PC-3 (cell line): ENCODE measurements at regions not wholly inside any gene's neighbourhood (a gene's known extent, or its start where the extent isn't known, plus 50 kb on each side); places are given as distances from the start of the nearest gene placed in this dataset.

ENCODE experiments used
- ATAC-seq: fragments of 200-7000 bp; cut with Tn5 transposase; 2 replicates; pipeline ENCODE4 v1.9.1; 2020; ENCODE audit warnings: mild to moderate bottlenecking, moderate library complexity
- BruUV-seq: library from RNA; stranded (reverse); fragments of 400-500 nt; replicated peaks from 2 replicates; lab custom pipeline; 2021; lab: Mats Ljungman, UMichigan
- CTCF ChIA-PET: fragments of 300-600 bp; sonication (Branson Sonifier 250); formaldehyde crosslinking; loops from one replicate; lab custom pipeline; 2022; ENCODE audit warnings: antibody characterized with exemption; lab: Charles Lee
- POLR2A ChIA-PET: fragments of 300-600 bp; sonication (Branson Sonifier 250); formaldehyde crosslinking; loops from one replicate; lab custom pipeline; 2022; ENCODE audit warnings: antibody characterized with exemption; ENCODE audit not compliant: unreplicated experiment; lab: Charles Lee
- DNase-seq: peaks from one replicate; pipeline ENCODE4 v3.0.0-alpha.2; 2015
- H2AFZ ChIP-seq: fragments of 300-600 bp; sonication (generic); 2 replicates; pipeline ENCODE4 v1.6.0; 2016; ENCODE audit warnings: antibody characterized with exemption, low read length
- H3F3A ChIP-seq: fragments of 300-600 bp; sonication (generic); one replicate; pipeline ENCODE4 v1.6.0; 2017; ENCODE audit warnings: antibody characterized with exemption, low read length, control low read depth, mild to moderate bottlenecking; ENCODE audit not compliant: unreplicated experiment
- H3K27ac ChIP-seq: fragments of 300-600 bp; sonication (generic); 2 replicates; pipeline ENCODE4 v1.5.1; 2016; ENCODE audit warnings: mild to moderate bottlenecking, low read length
- H3K27me3 ChIP-seq: fragments of 300-600 bp; sonication (generic); 2 replicates; pipeline ENCODE4 v1.6.1; 2016; ENCODE audit warnings: low read length, mixed read lengths
- H3K36me3 ChIP-seq: fragments of 300-600 bp; sonication (generic); 2 replicates; pipeline ENCODE4 v1.6.1; 2016; ENCODE audit warnings: low read depth, mixed run types, low read length, mixed read lengths
- H3K4me1 ChIP-seq: fragments of 300-600 bp; sonication (generic); 2 replicates; pipeline ENCODE4 v1.5.1; 2016; ENCODE audit warnings: low read length; ENCODE audit not compliant: insufficient read depth
- H3K4me2 ChIP-seq: fragments of 300-600 bp; sonication (generic); 2 replicates; pipeline ENCODE4 v1.6.0; 2016; ENCODE audit warnings: low read length
- H3K4me3 ChIP-seq: fragments of 300-600 bp; sonication (generic); 2 replicates; pipeline ENCODE4 v1.5.1; 2016; ENCODE audit warnings: mild to moderate bottlenecking, low read length, mixed read lengths
- H3K79me2 ChIP-seq: fragments of 300-600 bp; sonication (generic); 2 replicates; pipeline ENCODE4 v1.6.1; 2017; ENCODE audit warnings: low read length, mixed read lengths
- H3K9ac ChIP-seq: fragments of 300-600 bp; sonication (generic); 2 replicates; pipeline ENCODE4 v1.6.0; 2016; ENCODE audit warnings: mild to moderate bottlenecking, low read length
- H3K9me2 ChIP-seq: fragments of 300-600 bp; sonication (generic); replicated peaks from 2 replicates; pipeline ENCODE4 v1.6.1; 2016; ENCODE audit warnings: mixed run types, low read length, mixed read lengths
- H3K9me3 ChIP-seq: fragments of 300-600 bp; sonication (generic); 2 replicates; pipeline ENCODE4 v1.6.1; 2016; ENCODE audit warnings: low read length, mixed read lengths
- H4K20me1 ChIP-seq: fragments of 300-600 bp; sonication (generic); 2 replicates; pipeline ENCODE4 v1.6.1; 2016; ENCODE audit warnings: low read length, mixed read lengths
- CTCF ChIP-seq: fragments of 300-600 bp; sonication (generic); conservative IDR thresholded peaks from 2 replicates; pipeline ENCODE4 v1.5.1; 2017; ENCODE audit warnings: antibody characterized with exemption, low read depth, mild to moderate bottlenecking, low read length
- EZH2 ChIP-seq: fragments of 300-600 bp; sonication (generic); IDR thresholded peaks from one replicate; pipeline ENCODE4 v1.6.1; 2017; ENCODE audit warnings: antibody characterized with exemption, mild to moderate bottlenecking, low read length; ENCODE audit not compliant: unreplicated experiment
- EZH2phosphoT487 ChIP-seq: fragments of 300-600 bp; sonication (generic); IDR thresholded peaks from 2 replicates; pipeline ENCODE4 v1.6.1; 2018; ENCODE audit warnings: mild to moderate bottlenecking, antibody characterized with exemption, low read length, borderline replicate concordance
- intact Hi-C: fragments of 100-400 bp; cut with micrococcal nuclease; formaldehyde crosslinking; loops from 2 replicates; pipeline ENCODE4 v1.9.0; 2023

- CTCF ChIA-PET: no interaction called here
- intact Hi-C loops: no loop called here
Observed at GRCh38 chr2:14234911-14235310, 397.6 kb upstream of the LRATD1 start.

GRCh38 chr2:14235667-14236066, 396.9 kb upstream of the LRATD1 start:
- no peak overlapping the region for H3K9ac ChIP-seq
- H3K9me3 ChIP-seq: no peaks in the 10 kb centered on the region
- H4K20me1 ChIP-seq: no peaks in the 10 kb centered on the region
- POLR2A ChIA-PET: no interaction called here
- H2AFZ ChIP-seq: no peak overlapping the region
- CTCF ChIA-PET: no interaction called here
- no TSS peak for BruUV-seq
- H3K9me2 ChIP-seq: no peaks in the 10 kb centered on the region
- H3K27ac ChIP-seq: no peak overlapping the region
- intact Hi-C loops: no loop called here
- no peak for DNase-seq
- no peak overlapping the region for H3K4me2 ChIP-seq
- no peaks in the 10 kb centered on the region for H3K4me1 ChIP-seq
- H3K36me3 ChIP-seq: no peaks in the 10 kb centered on the region
- H3K4me3 ChIP-seq: no peak overlapping the region
- no peaks in the 10 kb centered on the region for H3K79me2 ChIP-seq
- peaks cover 12% of the 10 kb centered on the region; the same call in 1 of the 2 replicates for H3K27me3 ChIP-seq
- H3F3A ChIP-seq: no peaks in the 10 kb centered on the region
- TF ChIP-seq CTCF (no peak), EZH2 (no peak), EZH2phosphoT487 (no peak)
- ATAC-seq: no peak

More at GRCh38 chr2:14234911-14235310, 397.6 kb upstream of the LRATD1 start:
- Histone ChIP-seq H2AFZ (no peak overlapping the region), H3K27me3 (peaks cover 12% of the 10 kb centered on the region; the same call in 1 of the 2 replicates), H3K9me2 (no peaks in the 10 kb centered on the region), H3F3A (no peaks in the 10 kb centered on the region), H3K4me1 (no peaks in the 10 kb centered on the region), H3K4me3 (no peak overlapping the region), H3K9ac (no peak overlapping the region), H3K9me3 (no peaks in the 10 kb centered on the region), H3K79me2 (no peaks in the 10 kb centered on the region), H3K36me3 (no peaks in the 10 kb centered on the region), H4K20me1 (no peaks in the 10 kb centered on the region), H3K4me2 (no peak overlapping the region), H3K27ac (no peak overlapping the region)
- no peak for TF ChIP-seq EZH2phosphoT487
- no peak for TF ChIP-seq CTCF
- TF ChIP-seq EZH2: no peak
- ATAC-seq (no peak), DNase-seq (no peak)
- POLR2A ChIA-PET: no interaction called here
- no TSS peak for BruUV-seq

- no peaks in the 10 kb centered on the region for H3K36me3 ChIP-seq
- ATAC-seq (no peak), DNase-seq (no peak)
- POLR2A ChIA-PET: no interaction called here
- BruUV-seq: no TSS peak
- H3K27ac ChIP-seq: no peak overlapping the region
- H2AFZ ChIP-seq: no peak overlapping the region
- H3K4me3 ChIP-seq: no peak overlapping the region
- no peaks in the 10 kb centered on the region for H3K79me2 ChIP-seq
- intact Hi-C loops: no loop called here
- no peak overlapping the region for H3K4me2 ChIP-seq
- H3K9ac ChIP-seq: no peak overlapping the region
- TF ChIP-seq EZH2phosphoT487 (no peak), CTCF (no peak), EZH2 (no peak)
- no peaks in the 10 kb centered on the region for H3K9me3 ChIP-seq
- H3K4me1 ChIP-seq: no peaks in the 10 kb centered on the region
- no peaks in the 10 kb centered on the region for H3F3A ChIP-seq
- H3K27me3 ChIP-seq: 0 out of 2 replicates have a peak, but pooled peaks cover 3% of the 10 kb centered on the region
- H4K20me1 ChIP-seq: no peaks in the 10 kb centered on the region
- CTCF ChIA-PET: no interaction called here
- H3K9me2 ChIP-seq: no peaks in the 10 kb centered on the region
Observed at GRCh38 chr2:14237902-14238301, 394.6 kb upstream of the LRATD1 start.
